NCI-H2196 treated with DMSO at 0.1 percent for 48 hours (cell line): ENCODE measurements at regions not wholly inside any gene's neighbourhood (a gene's known extent, or its start where the extent isn't known, plus 50 kb on each side); places are given as distances from the start of the nearest gene placed in this dataset.

Source experiments
- DNase-seq: peaks from one replicate; lab custom pipeline; 2025; ENCODE audit not compliant: unreplicated experiment; lab: John Stamatoyannopoulos, UW

DNA sequence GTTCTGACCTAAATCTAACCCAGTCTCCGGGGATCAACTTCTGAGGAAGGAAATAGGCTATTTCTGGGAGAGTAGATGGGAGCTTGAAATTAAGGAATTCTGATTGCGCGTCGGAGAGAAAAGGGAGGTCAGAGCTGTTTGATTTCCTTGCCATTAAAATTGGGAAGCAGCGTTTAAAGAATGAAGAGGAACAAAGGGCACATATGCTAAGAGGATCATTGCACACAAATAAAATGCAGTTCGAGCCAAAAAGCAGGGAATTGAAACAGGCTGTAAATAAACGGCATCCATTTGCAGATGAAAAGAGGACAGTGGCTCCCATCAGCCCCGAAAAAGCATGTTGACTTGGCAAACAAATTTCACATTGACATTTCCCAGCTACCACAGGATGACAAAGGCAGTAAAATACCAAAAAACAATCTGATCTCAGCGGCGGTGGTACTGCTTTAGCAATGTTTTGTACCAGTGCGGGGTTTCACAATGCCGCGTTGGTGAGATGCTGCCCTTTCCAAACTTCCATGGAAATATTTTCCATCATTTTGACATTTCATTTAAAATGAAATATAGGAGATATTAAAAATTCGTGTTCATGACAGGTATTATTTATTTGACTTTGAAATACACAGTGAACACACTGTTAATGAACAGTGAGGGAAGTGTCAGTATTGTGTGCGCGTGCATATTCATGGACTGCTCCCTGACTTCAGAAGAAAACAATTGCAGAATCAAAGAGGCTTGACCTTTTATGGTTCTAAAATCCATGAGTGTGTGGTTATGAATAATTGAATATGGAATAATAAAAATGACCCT lies 108.8 kb downstream of the SQOR start:
- no peak for DNase-seq

DNA sequence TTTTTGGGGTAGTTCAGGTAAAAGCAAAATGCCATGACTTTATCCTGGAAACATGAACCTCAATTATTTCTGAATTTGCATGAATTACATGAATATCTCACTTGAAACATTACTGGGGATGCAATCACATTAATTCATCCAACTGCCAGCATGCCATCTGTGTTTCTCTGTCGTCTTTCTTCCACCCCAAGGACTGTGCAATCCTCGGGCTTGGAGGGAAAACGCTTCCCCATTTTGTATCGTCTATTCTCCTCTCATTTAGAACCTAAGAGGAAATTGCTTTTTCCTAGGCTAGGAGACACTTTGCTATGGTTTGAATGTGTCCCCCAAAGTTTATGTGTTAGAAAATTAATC lies 109.4 kb downstream of the SQOR start:
- DNase-seq = no peak

DNA sequence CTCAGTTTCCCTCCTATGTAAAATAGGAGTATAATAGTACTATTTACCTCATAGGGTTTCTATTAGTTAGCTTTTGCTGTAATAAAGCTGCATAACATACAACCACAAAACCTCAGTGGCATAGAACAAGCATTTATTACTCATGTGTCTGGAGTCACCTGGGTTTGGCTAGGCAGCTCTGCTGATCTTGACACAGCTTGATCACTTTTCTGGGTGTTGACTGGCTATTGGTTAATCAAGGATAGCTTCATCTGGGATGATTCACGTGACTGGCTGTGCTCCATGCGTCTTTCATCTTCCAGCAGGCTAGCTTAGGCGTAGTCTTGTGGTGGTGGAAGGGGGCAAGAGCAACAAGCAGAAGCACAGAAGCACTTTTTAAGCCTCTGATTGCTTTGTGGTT lies 112.6 kb downstream of the SQOR start:
- DNase-seq = no peak

DNA sequence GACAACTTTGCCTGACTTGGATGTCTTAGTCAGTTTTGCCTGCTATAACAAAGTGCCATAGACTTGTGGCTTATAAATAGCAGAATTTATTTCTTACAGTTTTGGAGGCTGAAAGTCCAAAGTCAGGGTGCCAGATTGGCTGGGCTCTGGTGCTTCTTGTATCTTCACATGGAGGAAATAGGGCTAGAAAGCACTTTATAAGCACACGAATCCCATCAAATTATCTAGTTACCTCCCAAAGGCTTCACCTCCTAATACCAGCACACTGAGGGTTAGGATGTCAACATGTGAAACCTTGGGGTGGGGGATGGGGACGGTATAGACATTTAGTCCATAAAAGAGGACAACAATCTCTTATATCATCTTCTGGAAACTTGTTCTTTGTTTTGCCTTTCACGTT lies 116.8 kb downstream of the SQOR start:
- DNase-seq = no peak

DNA sequence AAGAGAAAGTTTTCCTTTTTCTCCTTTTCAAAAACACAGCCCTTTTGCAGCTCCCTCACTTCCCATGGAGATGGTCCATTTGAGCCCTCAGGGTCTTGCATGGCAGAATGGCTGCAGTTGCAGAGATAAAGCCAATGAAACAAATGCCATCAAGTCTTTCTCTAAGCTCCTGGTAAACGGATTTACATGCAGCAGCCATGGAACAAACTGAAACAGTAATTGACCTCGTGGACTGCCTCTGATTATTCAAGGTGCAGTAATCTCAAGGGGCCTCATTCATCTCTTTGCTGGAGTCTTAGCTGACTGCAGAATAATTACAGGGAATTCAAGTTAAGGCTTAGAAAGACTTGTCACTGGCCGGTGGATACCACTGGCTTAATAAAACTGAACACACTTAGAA lies 125.1 kb downstream of the SQOR start:
- DNase-seq = no peak

DNA sequence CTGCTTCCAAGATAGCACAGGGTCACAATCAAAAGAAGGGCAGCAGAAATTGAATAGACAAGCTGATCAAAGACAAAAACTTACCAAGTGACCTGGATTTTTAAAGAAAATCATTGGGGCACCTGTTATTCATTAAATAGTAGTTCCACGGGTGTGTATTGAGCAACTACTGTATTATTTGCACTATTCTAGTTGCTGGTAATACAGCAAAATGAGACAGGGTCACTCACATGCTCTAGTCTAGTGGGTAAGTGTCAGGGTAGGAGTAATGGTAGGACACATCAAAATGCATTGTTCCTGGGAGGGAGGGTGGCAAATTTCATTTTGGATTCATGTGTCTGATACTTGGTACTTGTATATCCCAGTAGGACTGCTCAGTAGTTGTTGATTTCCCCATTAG lies 127.9 kb downstream of the SQOR start:
- DNase-seq = no peak

DNA sequence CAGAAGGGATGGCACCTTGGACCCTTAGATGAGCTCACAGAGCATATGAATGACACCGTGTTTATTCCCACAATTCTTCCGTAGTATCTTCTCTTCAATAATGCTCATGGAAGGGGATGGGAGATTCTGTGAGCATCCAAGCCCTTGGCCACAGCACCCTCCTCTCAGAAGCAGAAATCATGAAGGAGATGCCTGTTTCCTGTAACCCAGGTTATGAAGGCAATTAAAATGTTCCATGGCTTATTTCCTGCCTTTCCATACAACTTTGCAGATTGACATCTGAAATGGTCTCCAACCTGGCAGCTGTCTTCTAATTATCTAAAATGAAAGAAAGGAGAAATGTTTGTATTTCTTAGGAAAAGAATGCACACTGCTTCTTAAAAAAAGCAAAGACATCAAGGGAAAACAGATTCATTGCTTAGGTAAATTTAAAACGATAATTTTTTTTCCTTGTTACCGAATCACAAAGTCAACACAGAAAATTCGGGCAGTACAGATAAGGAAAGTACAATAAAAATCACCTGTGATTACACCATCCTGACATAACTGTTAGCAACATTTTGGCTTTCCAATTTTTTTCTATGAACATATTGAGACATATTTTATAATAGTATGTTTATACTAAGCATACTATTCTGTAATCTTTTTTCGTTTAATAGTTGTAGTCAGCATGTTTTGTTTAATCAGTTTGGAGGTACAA lies 128.5 kb downstream of the SQOR start:
- DNase-seq = no peak

DNA sequence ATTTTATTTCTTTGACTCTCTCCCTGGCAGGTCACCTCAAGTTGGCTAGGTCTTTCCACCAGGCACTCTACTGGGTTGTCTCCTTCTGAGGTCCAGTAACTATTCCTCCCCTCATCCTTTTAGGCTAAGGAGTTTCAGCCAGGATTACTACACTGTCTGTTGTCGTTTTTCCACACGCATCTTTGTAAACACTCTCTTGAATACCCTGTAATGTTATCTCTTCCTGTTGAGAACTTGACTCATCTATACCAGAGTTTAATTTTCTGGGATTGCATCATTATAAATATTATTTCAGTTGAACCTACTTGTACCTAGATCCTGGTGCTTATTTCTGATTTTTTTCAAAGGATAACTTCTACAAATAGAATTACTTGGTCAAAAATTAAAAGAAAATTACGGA lies 138.3 kb downstream of the SQOR start:
- DNase-seq = no peak

DNA sequence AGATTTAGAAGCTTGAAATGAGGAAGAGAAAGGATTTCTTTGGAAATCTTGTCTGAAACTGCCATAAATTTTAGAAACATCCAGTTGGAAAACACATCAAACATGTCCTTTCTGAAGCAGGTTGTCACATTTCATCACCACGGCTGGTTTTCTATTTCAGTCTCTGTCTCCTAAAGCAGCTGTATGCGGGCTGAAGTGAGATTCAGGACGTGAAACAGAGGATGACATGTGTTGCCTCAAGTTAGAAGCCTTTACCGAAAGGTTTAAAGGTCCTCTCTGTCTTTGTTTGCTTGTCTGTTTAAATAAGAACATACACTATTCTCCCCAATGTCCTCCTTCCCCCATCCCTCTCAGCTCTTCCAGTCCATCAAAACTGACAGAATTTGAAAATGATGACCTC lies 141.9 kb downstream of the SQOR start:
- DNase-seq = no peak

DNA sequence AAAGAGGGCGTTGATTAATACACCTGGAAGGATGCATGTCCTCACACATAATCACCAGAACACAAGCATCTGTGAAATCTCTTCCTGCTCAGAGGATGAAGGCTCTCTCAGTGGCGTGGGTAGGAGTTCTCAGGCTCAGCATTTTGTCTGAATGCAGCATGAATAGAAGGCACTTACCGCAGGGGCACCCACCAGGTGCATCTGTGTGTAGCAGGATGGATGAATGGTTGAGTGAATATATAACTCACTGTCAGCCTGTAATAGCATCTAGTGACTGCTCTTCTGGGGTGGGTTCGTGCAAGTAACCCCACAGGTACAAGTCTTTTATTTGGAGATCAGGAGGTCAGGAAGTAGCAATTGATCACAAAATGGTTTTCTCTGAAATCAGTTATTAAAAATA lies 143.0 kb downstream of the SQOR start:
- no peak for DNase-seq

DNA sequence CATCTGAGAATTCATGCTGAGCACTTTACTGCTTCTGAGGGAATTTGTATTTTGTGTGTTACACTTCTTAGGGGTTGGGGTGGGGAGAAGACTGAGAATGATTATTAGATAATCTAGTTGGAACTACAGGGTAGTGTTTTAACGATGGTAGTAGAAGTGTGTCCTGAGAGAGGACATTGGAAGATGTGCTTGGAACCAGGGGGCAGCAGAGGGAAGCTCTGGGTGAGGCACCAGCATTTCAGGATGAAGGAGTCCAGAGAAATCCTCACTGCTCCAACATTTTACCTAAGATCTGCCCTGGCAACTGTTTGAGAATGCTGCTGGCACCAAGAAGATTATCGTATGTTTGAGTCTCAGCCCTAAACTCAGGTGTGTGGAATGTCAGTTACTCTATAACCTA lies 145.5 kb downstream of the SQOR start:
- no peak for DNase-seq

DNA sequence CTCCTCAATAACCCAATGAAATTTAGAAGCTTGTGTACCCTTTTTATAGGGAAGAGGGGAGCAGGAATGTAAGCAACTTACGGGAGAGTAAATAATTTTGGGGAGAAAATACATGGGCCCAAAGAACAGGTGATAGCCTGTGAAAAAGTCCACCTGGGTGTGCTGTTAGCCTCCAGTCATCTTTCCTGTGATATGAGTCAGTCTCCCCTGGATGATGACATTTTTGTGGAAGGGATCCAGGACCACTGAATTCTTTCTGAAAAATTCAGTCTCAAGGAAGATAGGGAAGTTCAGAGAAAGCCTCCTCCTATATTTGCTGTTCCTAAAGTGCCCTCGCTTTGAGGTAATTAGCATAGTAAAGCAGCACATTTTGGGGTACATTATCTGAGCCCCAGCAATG lies 149.8 kb downstream of the SQOR start:
- no peak for DNase-seq

DNA sequence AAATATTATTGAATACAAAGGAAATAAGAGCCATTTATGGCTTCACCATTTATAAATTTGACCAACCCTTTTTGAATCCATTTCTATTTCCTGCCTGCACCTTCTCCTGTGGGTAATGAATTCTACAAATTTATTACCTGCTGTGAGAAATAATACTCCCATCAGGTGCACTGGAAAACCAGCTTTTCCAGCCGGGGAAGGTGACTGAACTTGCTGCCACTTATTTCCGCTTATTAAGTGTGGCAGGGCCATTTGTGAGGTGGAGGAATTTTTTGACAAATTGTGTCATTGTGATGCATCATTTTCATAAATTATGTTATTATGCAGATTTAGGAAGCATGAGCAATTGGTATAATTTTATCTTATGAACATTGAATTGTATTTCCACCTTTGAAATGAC lies 151.1 kb downstream of the SQOR start:
- no peak for DNase-seq

DNA sequence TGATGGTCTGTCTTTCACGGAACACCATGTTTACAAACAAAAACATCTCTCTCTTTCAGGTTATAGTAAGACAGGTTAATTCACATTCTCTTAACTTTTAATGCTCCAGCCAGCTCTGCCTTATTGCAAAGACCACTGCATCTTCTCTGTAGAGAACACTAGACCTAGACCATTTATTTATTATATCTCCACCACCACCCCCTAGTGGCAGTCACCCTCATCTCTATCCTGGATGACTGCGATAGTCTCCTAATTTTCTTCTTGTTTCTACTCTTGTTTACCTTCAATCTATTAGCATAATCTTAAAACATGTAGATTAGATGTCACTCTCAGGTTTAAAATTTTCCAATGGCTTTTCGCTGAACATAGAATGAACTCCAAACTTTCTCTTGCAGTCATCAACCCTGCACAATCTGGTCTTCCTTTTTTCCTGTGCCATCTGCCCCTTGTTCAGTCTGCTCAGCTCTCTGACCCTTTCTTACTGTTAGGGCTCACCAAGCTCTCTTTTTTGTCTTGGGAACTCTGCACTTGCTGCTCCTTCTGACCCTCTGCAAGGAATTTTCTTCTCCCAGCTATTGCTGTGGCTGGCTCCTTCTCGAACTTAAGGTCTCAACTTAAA lies 155.6 kb downstream of the SQOR start:
- no peak for DNase-seq

DNA sequence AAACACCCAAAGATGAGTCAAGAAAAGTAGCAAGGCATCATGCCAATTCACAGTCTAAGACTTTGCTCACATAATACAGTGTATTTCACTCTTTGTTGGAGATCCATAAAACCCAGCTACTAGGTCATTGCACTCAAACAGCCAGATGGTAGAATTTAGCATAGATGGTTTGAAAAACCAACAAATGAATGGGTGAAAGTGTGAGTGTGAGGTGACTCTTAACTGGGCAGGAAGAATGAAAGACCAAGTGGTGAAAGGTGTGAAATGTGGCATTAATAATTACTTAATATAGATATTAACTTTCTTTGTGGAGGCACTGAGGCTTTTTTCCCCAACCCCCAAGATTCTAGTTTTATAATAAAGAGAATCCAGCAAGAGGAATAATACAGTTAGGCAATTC lies 159.5 kb downstream of the SQOR start:
- no peak for DNase-seq

DNA sequence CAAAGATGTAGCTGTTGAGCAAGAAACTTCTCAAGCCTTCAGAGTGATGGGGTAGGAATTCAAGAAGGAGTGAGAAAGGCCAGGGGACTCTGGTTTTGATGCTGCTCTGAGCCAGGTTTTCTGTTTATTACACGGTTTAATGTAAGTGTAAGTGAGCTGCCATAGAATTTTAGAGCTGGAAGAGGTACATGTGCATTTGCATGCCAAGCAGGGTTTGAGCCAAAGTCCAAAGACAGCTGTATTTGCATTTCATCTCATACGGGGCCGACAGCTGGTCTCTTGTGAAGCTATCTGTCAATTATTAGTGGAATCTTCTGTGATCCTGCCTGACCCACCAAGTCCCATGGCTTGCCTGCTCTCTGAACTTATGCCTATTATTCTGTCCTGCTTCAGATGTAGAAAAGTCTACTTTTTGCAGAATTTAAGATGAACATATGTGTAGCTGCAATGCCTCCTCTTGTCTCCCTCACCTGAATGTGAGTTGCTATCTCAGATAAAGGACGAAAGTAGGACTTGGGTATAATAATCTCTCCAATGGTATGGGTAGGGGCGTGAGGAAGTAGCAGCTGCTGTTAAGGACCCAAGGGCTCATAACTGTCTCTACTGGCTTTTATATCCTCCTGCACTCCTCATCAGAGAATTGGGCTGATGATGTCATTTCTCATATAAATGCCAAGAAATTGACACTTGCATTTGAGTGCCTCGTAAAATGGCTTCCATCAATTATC lies 160.0 kb downstream of the SQOR start:
- DNase-seq = peak; percentile 9

DNA sequence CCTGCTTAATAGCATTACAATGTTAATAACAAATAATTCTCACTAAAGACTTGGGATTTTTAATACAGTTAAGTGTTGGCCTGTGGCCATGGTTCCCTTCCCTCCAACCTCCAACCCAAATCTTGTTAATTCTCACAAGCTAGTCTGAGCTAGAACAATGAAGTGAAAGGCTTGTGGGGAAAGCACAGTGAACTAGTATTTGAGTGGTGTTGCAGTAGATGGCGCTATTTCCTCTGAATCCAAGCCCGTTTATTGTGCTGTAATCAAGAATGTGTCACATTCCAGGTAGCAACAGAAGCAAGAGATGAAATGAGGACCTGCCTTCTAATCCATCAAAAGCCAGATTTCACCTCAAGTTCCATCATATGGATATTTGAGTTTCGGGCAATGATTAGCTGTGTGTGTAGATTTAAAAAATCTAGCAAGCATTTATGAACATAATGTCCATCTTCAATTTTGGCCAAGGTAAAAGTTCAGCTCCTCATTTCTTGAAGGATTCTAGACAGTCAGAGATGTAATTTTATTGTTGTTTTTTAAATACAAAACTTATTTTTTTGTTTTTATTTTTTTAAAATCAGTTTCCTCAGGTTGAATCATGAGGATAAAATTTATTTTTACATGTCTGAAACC lies 160.7 kb downstream of the SQOR start:
- peak; percentile 37 for DNase-seq

DNA sequence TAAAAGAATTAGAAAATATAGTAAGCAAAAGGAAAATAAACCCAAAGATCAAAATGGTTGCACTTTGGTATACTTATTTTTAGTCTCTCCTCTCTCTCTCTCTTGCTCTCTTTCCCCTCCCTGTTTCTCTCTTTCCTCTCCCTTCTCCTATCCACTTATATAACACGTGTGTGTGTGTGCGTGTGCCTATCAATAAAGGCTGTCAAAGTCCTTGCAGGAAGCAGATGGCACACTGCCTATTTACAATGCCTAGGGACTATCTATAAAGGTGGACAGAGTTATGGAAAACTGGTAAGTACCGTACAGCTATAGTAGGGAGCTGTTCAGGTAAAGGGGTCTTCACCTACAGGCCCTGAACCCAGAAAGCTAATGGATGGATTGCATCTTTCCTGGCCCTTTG lies 161.6 kb downstream of the SQOR start:
- DNase-seq = no peak

DNA sequence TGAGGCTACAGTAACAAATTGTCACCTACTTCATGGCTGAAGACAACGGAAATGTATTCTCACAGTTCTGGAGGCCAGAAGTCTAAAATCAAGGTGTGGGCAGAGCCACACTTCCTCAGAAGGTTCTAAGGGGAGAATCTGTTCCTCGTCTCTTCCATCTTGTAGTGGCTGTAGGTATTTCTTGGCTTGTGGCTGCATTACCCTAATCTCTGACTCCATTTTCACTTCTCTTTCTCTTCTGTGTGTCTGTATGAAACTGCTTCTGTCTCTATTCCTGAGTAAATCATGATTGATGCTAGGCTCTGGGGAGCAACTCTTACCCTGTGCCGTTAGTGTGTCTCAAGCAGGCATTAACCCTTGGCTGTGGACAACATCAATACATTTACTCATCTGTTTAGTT lies 164.7 kb downstream of the SQOR start:
- DNase-seq = no peak

DNA sequence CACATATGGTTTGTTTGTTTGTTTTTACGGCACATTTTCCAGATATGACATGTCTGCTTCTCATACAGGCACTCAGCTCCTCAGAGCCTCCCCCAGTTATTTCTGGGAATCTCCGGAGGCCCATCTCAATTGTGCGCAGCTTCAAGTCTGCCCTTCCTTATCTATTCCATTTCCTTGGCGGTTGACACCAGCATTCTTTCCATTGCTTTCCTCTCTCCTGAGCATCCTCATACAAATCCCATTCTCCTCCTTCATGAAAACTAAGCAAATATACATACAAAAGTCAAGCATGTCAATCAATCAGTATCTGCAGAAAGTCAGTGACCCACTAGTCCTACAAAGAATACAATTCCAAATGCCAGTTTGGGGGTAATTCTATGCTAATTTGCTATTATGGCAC lies 166.7 kb downstream of the SQOR start:
- DNase-seq = no peak

DNA sequence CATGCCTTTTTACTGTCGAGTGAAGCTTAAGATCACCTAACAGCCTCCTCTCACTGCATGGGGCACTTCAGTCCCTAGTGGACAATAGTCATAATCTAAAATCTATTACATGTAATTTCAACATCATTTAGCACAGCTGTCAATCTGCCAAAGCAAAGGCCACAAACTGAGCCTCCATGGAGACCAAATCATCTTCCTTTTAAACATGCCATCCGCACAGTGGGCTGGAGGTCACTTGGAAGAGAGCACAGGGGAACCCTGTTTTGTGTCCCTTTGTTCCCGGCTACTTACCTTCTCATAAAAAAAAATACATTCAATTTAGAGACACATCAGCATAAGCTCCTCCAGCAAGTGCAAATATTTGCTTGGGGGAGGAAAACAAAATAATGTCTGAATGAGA lies 167.3 kb downstream of the SQOR start:
- peak; percentile 8 for DNase-seq
